ENCODE measurements at regions not wholly inside any gene's neighbourhood (a gene's known extent, or its start where the extent isn't known, plus 50 kb on each side); places are given as distances from the start of the nearest gene placed in this dataset.

DNA sequence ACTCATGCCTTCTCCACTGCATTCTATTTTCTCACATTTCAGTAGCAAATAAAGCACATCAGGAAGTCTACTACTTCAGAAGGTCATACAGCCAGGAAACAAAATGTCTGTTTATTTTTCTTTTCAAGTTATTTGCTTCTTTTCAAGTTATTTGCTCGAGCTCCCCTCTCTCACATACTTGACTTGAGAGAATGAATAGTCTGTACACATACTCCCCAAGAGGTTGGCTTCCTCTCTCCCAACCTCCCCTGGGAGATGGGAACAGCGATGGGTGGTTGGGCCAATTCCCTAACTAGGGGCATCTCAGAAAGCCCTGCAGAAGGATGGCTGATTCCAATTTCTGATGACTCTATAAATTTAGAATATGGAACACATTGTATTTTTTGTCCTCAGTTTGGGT, 64.7 kb upstream of the PTPN13 start:
- Mint-ChIP-seq H3K4me3 (ENCODE audit: unreplicated experiment) (no peak overlapping the region), H3K9me3 (ENCODE audit: low read depth) (no peaks in the 10 kb centered on the region), H3K36me3 (ENCODE audit: low read depth) (no peaks in the 10 kb centered on the region), H3K4me1 (ENCODE audit: low read depth) (no peaks in the 10 kb centered on the region), H3K27me3 (ENCODE audit: low read depth) (no peaks in the 10 kb centered on the region), H3K27ac (ENCODE audit: unreplicated experiment) (no peak overlapping the region)
- DNase-seq (ENCODE audit: low spot score), result no peak
- TF ChIP-seq, protein P1, sequence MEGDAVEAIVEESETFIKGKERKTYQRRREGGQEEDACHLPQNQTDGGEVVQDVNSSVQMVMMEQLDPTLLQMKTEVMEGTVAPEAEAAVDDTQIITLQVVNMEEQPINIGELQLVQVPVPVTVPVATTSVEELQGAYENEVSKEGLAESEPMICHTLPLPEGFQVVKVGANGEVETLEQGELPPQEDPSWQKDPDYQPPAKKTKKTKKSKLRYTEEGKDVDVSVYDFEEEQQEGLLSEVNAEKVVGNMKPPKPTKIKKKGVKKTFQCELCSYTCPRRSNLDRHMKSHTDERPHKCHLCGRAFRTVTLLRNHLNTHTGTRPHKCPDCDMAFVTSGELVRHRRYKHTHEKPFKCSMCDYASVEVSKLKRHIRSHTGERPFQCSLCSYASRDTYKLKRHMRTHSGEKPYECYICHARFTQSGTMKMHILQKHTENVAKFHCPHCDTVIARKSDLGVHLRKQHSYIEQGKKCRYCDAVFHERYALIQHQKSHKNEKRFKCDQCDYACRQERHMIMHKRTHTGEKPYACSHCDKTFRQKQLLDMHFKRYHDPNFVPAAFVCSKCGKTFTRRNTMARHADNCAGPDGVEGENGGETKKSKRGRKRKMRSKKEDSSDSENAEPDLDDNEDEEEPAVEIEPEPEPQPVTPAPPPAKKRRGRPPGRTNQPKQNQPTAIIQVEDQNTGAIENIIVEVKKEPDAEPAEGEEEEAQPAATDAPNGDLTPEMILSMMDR (IDR thresholded peaks at IDR 0.05), result no peak

DNA sequence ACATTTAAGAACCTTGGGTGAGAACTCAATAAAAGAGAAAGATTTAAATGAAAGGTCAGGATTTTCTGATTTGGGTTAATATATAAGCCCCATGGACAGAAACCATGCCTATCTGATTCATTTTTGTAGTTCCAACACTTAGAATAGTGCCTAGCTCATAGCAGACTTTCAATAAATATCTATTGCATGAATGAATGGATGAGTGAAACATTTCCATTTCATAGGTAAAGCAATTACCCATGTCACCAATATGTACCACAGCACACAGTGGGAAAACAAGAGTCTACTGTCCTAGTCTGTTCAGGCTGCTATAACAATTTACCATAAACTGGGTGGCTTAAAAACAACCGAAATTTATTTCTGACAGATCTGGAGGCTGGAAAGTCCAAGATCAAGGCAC, 63.9 kb upstream of the PTPN13 start:
- no peaks in the 10 kb centered on the region for H3K4me1 Mint-ChIP-seq (ENCODE audit: low read depth)
- H3K9me3 Mint-ChIP-seq (ENCODE audit: low read depth), result no peaks in the 10 kb centered on the region
- TF ChIP-seq, protein P1 (IDR thresholded peaks at IDR 0.05), result no peak
- no peak overlapping the region for H3K4me3 Mint-ChIP-seq (ENCODE audit: unreplicated experiment)
- H3K36me3 Mint-ChIP-seq (ENCODE audit: low read depth), result no peaks in the 10 kb centered on the region
- H3K27me3 Mint-ChIP-seq (ENCODE audit: low read depth), result no peaks in the 10 kb centered on the region
- H3K27ac Mint-ChIP-seq (ENCODE audit: unreplicated experiment), result no peak overlapping the region
- DNase-seq (ENCODE audit: low spot score), result no peak

DNA sequence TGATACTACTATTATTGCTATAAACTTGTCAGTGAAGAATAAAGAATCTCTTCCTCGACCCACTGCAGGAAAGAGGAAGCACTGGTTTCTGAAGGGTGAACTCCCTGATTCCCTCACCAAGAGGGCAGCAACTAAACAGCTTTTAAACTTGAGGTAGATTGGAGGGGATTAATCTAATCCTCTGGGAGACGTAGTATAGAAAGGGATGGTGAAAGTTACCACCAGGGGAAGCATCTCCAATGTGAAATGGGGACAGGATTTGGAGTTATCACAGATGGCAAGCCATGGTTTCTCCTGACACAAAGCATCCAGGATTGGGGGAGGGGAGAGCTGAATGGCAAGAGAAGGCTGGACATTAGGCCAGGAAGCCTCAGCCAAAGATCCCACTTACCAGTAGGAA, 62.7 kb upstream of the PTPN13 start:
- Mint-ChIP-seq H3K9me3 (ENCODE audit: low read depth) (no peaks in the 10 kb centered on the region), H3K4me1 (ENCODE audit: low read depth) (peaks cover 9% of the 10 kb centered on the region), H3K36me3 (ENCODE audit: low read depth) (no peaks in the 10 kb centered on the region), H3K4me3 (ENCODE audit: unreplicated experiment) (no peak overlapping the region), H3K27ac (ENCODE audit: unreplicated experiment) (no peak overlapping the region), H3K27me3 (ENCODE audit: low read depth) (no peaks in the 10 kb centered on the region)
- no peak for DNase-seq (ENCODE audit: low spot score)
- TF ChIP-seq, protein P1 (IDR thresholded peaks at IDR 0.05), result no peak

DNA sequence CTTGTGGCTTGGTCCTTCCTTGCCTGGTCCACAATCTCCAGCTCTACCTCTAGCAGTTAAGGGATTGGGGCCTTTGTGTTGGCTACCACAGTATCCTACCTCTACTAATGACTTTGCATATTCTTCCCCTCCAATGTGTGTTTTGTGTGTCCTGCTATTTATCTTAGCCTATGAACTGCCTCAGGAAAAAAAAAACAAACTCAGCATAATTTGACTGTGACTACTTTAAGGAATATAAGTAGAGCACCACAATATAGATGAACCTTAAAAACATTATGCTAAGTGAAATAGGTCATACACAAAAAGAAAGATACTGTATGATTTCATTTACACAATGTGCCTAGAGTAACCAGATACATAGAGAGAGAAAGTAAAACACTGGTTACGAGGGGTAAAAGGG, 61.3 kb upstream of the PTPN13 start:
- no peak overlapping the region for H3K4me3 Mint-ChIP-seq (ENCODE audit: unreplicated experiment)
- no peak for DNase-seq (ENCODE audit: low spot score)
- H3K9me3 Mint-ChIP-seq (ENCODE audit: low read depth), result peaks cover 3% of the 10 kb centered on the region
- H3K36me3 Mint-ChIP-seq (ENCODE audit: low read depth), result no peaks in the 10 kb centered on the region
- TF ChIP-seq, protein P1 (IDR thresholded peaks at IDR 0.05), result no peak
- H3K27me3 Mint-ChIP-seq (ENCODE audit: low read depth), result no peaks in the 10 kb centered on the region
- H3K27ac Mint-ChIP-seq (ENCODE audit: unreplicated experiment), result no peak overlapping the region
- peaks cover 9% of the 10 kb centered on the region for H3K4me1 Mint-ChIP-seq (ENCODE audit: low read depth)

DNA sequence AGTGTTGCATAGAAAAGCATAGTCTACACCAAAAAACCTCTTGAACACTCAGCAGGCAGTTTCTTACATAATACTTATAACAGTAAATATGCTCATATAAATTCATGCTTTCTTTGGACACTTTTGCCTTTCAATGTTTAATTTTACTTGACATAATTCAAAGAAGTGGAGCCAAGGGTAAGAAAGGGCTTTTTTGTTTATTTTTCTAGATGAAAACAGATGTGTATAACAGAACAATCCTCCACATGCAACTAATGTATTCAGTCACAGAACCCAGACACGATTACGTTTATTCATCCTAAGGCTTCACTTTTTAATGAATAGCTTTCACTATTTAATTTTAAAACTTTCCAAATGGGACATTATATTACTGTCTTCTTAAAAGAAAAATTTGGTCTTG, 58.0 kb upstream of the PTPN13 start:
- H3K4me1 Mint-ChIP-seq (ENCODE audit: low read depth), result peaks cover 11% of the 10 kb centered on the region
- DNase-seq (ENCODE audit: low spot score), result no peak
- TF ChIP-seq, protein P1 (IDR thresholded peaks at IDR 0.05), result no peak
- H3K27ac Mint-ChIP-seq (ENCODE audit: unreplicated experiment), result no peak overlapping the region
- H3K4me3 Mint-ChIP-seq (ENCODE audit: unreplicated experiment), result no peak overlapping the region
- H3K27me3 Mint-ChIP-seq (ENCODE audit: low read depth), result no peaks in the 10 kb centered on the region
- H3K36me3 Mint-ChIP-seq (ENCODE audit: low read depth), result no peaks in the 10 kb centered on the region
- H3K9me3 Mint-ChIP-seq (ENCODE audit: low read depth), result peaks cover 3% of the 10 kb centered on the region

Data from chondrocyte (in vitro differentiated cells).